ENCODE measurements at regions not wholly inside any gene's neighbourhood (a gene's known extent, or its start where the extent isn't known, plus 50 kb on each side); places are given as distances from the start of the nearest gene placed in this dataset.
"Not testable (repeated sequence)": the region's sequence is repeated elsewhere in the genome, so short reads cannot be mapped to it uniquely, and the experiment has no call there.

DNA sequence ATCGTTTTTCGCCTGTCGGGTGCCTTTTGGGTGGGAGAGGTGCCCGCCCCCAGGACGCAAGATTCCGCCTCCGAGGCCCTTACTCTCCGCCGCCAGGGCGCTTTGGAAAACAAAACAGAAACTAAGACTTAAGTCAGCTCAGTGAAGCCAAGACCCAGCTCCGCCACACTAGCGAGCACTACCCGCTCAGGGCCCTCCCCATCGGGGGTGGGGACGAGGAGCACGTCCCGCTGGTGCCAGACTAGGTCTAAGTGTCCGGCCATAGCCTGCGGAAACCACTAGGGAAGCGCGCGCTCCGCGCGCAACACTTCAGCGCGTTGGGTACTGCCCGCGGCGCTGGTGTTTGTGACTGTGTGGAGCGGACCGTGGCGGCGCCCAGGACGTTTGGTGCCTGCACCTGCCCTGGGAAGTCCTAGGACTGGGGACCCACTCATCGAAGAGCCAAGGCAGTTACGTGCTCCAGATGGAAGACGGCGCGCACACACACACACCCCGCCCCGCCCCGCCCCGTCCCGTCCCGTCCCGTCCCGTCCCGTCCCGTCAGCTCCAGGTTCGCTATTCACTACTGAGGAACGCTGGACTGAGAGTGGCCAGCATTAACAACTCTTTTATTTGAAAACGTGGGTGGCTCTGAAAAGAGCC lies 57.6 kb upstream of the BOLA1 start:
- not testable (repeated sequence) for H3K27me3 ChIP-seq (ENCODE audit: control insufficient read depth, insufficient read depth, low read length); DNase-seq (ENCODE audit: low read depth, low spot score); H3K36me3 ChIP-seq (ENCODE audit: control insufficient read depth, insufficient read depth, low read length); H3K4me3 ChIP-seq (ENCODE audit: low read length); H3K9me3 ChIP-seq (ENCODE audit: control insufficient read depth, insufficient read depth, low read length); H3K4me1 ChIP-seq (ENCODE audit: control insufficient read depth, insufficient read depth, low read length); H3K27ac ChIP-seq (ENCODE audit: low read length)
- WGBS (ENCODE audit: insufficient coverage, insufficient read length) = no CpG with 5 or more reads among the region's 53 CpGs

DNA sequence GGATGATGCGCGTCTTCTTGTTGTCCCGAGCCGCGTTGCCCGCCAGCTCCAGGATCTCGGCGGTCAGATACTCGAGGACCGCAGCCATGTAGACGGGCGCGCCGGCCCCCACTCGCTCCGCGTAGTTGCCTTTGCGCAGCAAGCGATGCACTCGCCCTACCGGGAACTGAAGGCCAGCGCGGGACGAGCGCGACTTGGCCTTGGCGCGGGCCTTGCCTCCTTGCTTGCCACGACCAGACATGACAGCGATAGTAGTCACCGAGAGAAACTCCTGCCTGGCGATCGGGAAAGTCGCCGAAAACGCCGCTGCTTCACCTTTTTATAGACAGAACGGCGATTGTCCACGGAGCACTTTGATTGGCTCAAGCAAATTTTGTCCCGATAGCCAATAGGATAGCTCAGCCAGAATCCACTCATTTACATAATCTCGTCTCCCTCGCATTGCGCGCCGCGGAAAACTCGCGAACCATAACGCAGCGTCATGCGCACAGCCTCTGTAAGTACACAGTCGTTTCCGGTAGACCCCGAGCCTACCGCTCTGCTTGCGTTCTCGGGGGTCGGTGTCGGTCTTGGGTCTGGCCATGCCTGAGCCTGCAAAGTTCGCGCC lies 56.8 kb upstream of the BOLA1 start:
- not testable (repeated sequence) for H3K27ac ChIP-seq (ENCODE audit: low read length); H3K9me3 ChIP-seq (ENCODE audit: control insufficient read depth, insufficient read depth, low read length); H3K27me3 ChIP-seq (ENCODE audit: control insufficient read depth, insufficient read depth, low read length); DNase-seq (ENCODE audit: low read depth, low spot score); H3K4me3 ChIP-seq (ENCODE audit: low read length); H3K4me1 ChIP-seq (ENCODE audit: control insufficient read depth, insufficient read depth, low read length); H3K36me3 ChIP-seq (ENCODE audit: control insufficient read depth, insufficient read depth, low read length)
- no CpG with 5 or more reads among the region's 62 CpGs for WGBS (ENCODE audit: insufficient coverage, insufficient read length)

DNA sequence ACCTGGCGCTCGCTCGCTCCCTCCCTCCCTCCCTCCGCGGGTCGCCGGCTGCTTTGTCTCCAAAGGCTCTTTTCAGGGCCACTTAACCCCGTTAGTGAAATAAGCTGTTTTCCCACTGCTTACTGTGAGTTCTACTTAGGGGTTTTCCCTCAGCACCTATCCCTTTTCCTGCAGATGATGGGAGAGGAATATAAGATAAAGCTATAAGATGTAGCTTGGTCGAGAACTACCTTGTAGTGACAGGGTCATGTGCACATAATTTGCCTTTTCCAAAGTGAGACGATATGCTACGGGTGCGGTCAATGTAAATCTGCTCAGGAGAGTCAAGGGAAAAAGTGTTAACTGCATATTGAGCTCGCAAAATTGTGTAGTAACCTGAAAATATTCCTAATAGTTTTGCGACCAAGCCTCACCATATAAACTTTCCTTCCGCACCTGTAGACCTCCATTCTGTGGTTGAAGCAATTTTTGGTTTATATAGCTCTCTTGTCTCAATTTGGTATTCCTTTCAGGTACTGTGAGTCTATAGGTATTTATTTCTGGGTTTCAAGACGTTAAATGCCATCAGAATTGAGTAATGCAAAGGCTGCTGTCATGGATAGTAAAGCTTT lies 55.8 kb upstream of the BOLA1 start:
- no peaks in the 10 kb centered on the region for H3K9me3 ChIP-seq (ENCODE audit: control insufficient read depth, insufficient read depth, low read length)
- H3K4me3 ChIP-seq (ENCODE audit: low read length) = peak overlapping the region; percentile 76; the same call in 1 of the 2 replicates
- DNase-seq (ENCODE audit: low read depth, low spot score) = no peak
- no peaks in the 10 kb centered on the region for H3K27me3 ChIP-seq (ENCODE audit: control insufficient read depth, insufficient read depth, low read length)
- WGBS (ENCODE audit: insufficient coverage, insufficient read length) = no CpG with 5 or more reads among the region's 16 CpGs
- no peak overlapping the region for H3K27ac ChIP-seq (ENCODE audit: low read length)
- peaks cover 5% of the 10 kb centered on the region for H3K4me1 ChIP-seq (ENCODE audit: control insufficient read depth, insufficient read depth, low read length)
- no peaks in the 10 kb centered on the region for H3K36me3 ChIP-seq (ENCODE audit: control insufficient read depth, insufficient read depth, low read length)

DNA sequence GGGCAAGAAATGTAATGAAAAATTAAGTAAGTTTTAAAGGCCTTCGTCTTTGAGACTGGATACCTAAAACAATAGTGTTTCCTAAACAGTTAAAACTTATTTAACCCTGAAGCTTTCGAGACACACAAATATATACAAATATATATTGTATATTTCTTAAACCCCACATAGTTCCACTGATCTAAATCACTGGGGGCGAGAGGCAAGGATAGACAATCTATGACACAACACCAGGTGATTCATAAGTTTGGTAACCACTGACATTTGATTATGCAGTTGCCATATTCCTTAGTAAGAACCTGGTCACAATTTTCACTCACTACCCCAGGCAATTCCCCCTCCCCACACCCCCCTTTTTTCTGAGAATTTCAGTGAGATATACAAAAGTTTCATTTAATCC lies 55.3 kb upstream of the BOLA1 start:
- no peak for DNase-seq (ENCODE audit: low read depth, low spot score)
- H3K4me1 ChIP-seq (ENCODE audit: control insufficient read depth, insufficient read depth, low read length) = peaks cover 5% of the 10 kb centered on the region
- H3K36me3 ChIP-seq (ENCODE audit: control insufficient read depth, insufficient read depth, low read length) = no peaks in the 10 kb centered on the region
- no peaks in the 10 kb centered on the region for H3K9me3 ChIP-seq (ENCODE audit: control insufficient read depth, insufficient read depth, low read length)
- WGBS (ENCODE audit: insufficient coverage, insufficient read length) = no CpG with 5 or more reads among the region's 3 CpGs
- H3K27ac ChIP-seq (ENCODE audit: low read length) = no peak overlapping the region
- H3K27me3 ChIP-seq (ENCODE audit: control insufficient read depth, insufficient read depth, low read length) = no peaks in the 10 kb centered on the region
- H3K4me3 ChIP-seq (ENCODE audit: low read length) = peak overlapping the region; percentile 76; the same call in 1 of the 2 replicates

DNA sequence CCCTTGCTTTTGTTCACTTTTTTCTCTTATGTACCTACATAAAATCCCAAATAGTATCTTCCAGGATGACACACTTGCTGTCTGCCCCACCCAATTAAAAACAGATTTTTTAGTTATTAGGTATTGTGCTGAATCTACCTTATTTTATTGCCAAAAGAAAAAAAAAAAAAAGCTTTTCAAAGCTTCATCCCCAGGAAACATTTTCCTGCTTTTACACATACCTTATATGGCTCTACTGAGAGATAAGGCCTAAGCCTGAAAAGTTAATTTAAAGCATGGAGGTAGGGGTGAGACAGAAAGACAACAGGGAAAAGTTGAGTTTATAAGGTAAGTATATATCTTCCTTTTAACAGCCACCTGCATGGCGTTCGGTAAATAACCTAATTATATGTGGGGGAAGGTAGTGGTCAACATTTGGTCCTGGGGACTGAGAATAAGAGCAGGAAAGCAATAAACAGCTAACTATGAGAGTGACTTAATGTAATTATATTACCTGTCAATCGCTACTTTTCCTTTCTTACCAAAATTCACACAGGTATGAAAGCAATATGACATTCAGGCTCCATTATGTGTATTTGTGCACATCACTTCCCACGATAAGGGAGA lies 54.6 kb upstream of the BOLA1 start:
- Histone ChIP-seq H3K9me3 (ENCODE audit: control insufficient read depth, insufficient read depth, low read length) (no peaks in the 10 kb centered on the region), H3K36me3 (ENCODE audit: control insufficient read depth, insufficient read depth, low read length) (no peaks in the 10 kb centered on the region), H3K4me3 (ENCODE audit: low read length) (peak overlapping the region; percentile 21; the same call in 1 of the 2 replicates), H3K27me3 (ENCODE audit: control insufficient read depth, insufficient read depth, low read length) (no peaks in the 10 kb centered on the region), H3K27ac (ENCODE audit: low read length) (no peak overlapping the region), H3K4me1 (ENCODE audit: control insufficient read depth, insufficient read depth, low read length) (peaks cover 5% of the 10 kb centered on the region)
- WGBS (ENCODE audit: insufficient coverage, insufficient read length) = no CpG with 5 or more reads among the region's 4 CpGs
- no peak for DNase-seq (ENCODE audit: low read depth, low spot score)

DNA sequence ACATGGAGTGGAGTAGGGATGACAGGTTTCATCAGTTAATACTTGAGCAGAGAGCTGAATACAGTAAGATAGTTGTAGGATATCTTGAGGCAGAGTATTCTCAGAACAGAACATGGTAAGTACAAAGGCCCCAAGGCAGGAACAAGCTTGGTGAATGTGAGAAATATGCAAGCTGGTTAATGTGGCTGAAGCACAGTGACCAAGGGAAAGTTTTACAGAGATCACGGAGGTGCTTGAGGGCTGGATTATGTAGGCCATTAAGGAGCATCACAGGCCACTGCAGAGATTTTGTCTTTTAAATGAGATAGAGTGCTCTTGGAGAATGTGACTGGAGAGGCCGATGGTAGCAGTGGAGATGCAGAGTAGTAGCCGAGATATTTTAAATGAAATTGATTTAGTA lies 54.0 kb upstream of the BOLA1 start:
- no peaks in the 10 kb centered on the region for H3K36me3 ChIP-seq (ENCODE audit: control insufficient read depth, insufficient read depth, low read length)
- H3K4me1 ChIP-seq (ENCODE audit: control insufficient read depth, insufficient read depth, low read length) = peaks cover 5% of the 10 kb centered on the region
- no CpG with 5 or more reads among the region's 3 CpGs for WGBS (ENCODE audit: insufficient coverage, insufficient read length)
- no peak overlapping the region for H3K27ac ChIP-seq (ENCODE audit: low read length)
- DNase-seq (ENCODE audit: low read depth, low spot score) = no peak
- no peak overlapping the region; the same call in 1 of the 2 replicates for H3K4me3 ChIP-seq (ENCODE audit: low read length)
- no peaks in the 10 kb centered on the region for H3K9me3 ChIP-seq (ENCODE audit: control insufficient read depth, insufficient read depth, low read length)
- H3K27me3 ChIP-seq (ENCODE audit: control insufficient read depth, insufficient read depth, low read length) = no peaks in the 10 kb centered on the region

DNA sequence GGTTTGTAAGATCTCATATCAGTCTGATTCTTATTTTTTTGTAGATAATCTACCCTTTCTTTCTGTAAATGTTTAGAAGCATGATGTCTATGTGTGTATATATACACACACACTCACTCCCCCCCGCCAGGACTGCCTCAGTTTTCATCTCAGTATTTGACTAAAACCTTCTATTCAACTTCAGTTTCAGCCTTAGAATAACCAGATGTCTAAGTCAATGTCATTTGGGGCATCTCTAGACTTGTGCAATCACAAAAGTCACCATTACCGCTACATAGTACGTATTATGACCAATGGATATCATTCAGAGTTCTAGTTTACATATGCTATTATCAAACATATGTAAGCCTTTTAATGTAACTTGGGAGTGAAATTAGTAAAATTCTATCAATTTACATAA lies 53.3 kb upstream of the BOLA1 start:
- H3K27me3 ChIP-seq (ENCODE audit: control insufficient read depth, insufficient read depth, low read length) = no peaks in the 10 kb centered on the region
- no peak overlapping the region for H3K27ac ChIP-seq (ENCODE audit: low read length)
- H3K4me3 ChIP-seq (ENCODE audit: low read length) = no peak overlapping the region
- no peak for DNase-seq (ENCODE audit: low read depth, low spot score)
- H3K36me3 ChIP-seq (ENCODE audit: control insufficient read depth, insufficient read depth, low read length) = no peaks in the 10 kb centered on the region
- H3K9me3 ChIP-seq (ENCODE audit: control insufficient read depth, insufficient read depth, low read length) = no peaks in the 10 kb centered on the region
- WGBS (ENCODE audit: insufficient coverage, insufficient read length) = no CpG with 5 or more reads among the region's 3 CpGs
- peaks cover 5% of the 10 kb centered on the region for H3K4me1 ChIP-seq (ENCODE audit: control insufficient read depth, insufficient read depth, low read length)

DNA sequence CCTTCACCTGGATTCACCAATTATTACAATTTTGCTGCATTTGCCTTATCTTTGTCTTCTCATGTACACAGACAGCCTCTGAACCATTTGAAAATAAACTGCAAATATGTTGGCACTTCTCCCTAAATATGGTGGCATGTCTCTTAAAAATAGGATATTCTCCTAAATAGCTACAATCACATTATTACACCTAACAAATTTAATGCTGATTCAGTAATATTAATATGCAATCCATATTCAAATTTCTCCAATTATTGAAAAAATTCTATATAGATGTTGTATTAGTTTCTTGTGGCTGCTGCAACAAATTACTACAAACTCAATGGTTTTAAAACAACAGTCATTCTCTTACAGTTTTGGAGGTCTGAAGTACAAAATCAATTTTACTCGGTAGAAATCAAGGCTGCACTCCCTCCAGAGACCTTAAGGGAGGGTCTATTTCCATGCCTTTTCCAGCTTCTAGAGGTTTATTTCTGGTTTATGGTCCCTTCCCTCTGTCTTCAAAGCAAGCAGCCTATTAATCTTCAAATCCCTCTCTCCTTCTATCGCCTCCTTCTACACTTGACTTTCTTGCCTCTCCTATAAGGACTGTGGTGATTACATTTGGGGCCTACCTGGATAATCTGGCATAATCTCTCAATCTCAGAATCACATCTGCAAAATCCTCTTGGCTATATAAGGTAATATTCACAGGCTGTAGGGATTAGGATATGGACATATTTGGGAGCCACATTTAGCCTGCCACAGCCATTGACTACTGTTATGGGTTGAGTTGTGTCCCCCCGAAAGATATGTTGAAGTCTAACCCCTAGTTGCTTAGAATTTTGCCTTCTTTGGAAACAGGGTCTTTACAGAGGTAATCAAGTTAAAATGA lies 52.5 kb upstream of the BOLA1 start:
- Histone ChIP-seq H3K27ac (ENCODE audit: low read length) (no peak overlapping the region), H3K9me3 (ENCODE audit: control insufficient read depth, insufficient read depth, low read length) (no peaks in the 10 kb centered on the region), H3K4me3 (ENCODE audit: low read length) (no peak overlapping the region), H3K36me3 (ENCODE audit: control insufficient read depth, insufficient read depth, low read length) (no peaks in the 10 kb centered on the region), H3K4me1 (ENCODE audit: control insufficient read depth, insufficient read depth, low read length) (peaks cover 5% of the 10 kb centered on the region), H3K27me3 (ENCODE audit: control insufficient read depth, insufficient read depth, low read length) (no peaks in the 10 kb centered on the region)
- WGBS (ENCODE audit: insufficient coverage, insufficient read length) = no CpG with 5 or more reads among the region's 3 CpGs
- DNase-seq (ENCODE audit: low read depth, low spot score) = no peak

DNA sequence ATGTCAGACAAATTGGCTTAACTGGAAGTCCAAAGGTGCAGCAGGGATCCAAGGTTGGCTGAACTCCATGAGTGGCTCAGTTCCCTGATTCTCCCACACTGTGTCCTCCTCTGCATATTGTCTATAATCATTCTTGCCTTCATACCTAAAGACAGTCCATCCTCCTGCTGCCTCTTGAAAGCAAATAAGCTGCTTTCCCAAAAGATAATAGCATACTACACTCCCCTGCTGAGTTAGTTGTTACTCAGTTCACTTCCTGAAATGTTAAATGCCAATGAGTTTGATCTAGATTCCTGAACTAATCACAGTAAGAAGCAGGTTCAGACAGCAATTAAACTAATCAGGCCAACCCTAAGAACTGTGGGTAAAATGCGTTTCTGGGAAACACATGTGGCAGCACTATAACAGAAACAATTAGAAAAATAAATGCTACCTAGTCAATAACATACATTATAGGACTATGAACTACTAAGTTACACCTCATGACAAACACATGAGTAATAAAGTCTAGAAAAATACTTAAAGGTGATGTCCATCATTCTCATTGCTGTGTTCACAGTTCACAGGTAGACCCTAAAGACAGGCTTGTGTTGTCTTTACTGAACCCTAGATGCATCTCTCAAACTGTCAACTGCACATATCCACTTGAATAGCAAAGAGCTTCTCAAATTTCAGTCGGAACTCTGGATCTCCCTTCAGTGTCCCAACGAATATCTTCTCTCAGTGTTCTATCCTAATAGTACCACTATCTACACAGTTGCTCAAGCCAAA lies 50.8 kb upstream of the BOLA1 start:
- Histone ChIP-seq H3K4me1 (ENCODE audit: control insufficient read depth, insufficient read depth, low read length) (peaks cover 5% of the 10 kb centered on the region), H3K4me3 (ENCODE audit: low read length) (no peak overlapping the region; the same call in 1 of the 2 replicates), H3K36me3 (ENCODE audit: control insufficient read depth, insufficient read depth, low read length) (no peaks in the 10 kb centered on the region), H3K9me3 (ENCODE audit: control insufficient read depth, insufficient read depth, low read length) (no peaks in the 10 kb centered on the region), H3K27me3 (ENCODE audit: control insufficient read depth, insufficient read depth, low read length) (no peaks in the 10 kb centered on the region), H3K27ac (ENCODE audit: low read length) (no peak overlapping the region)
- no peak for DNase-seq (ENCODE audit: low read depth, low spot score)
- no CpG with 5 or more reads among the region's 3 CpGs for WGBS (ENCODE audit: insufficient coverage, insufficient read length)

Data from iPS DF 6.9 (cell line).